GM21576 (cell line): ENCODE measurements at regions not wholly inside any gene's neighbourhood (a gene's known extent, or its start where the extent isn't known, plus 50 kb on each side); places are given as distances from the start of the nearest gene placed in this dataset.

ENCODE experiments used
- ATAC-seq: cut with Tn5 transposase; IDR thresholded peaks from one replicate; pipeline ENCODE4 v1.9.1; 2021; ENCODE audit warnings: mild to moderate bottlenecking, moderate library complexity; ENCODE audit not compliant: unreplicated experiment

- no peak for ATAC-seq
Measured at GRCh38 chr12:60947533-60947932, 1312.7 kb upstream of the USP15 start.

DNA sequence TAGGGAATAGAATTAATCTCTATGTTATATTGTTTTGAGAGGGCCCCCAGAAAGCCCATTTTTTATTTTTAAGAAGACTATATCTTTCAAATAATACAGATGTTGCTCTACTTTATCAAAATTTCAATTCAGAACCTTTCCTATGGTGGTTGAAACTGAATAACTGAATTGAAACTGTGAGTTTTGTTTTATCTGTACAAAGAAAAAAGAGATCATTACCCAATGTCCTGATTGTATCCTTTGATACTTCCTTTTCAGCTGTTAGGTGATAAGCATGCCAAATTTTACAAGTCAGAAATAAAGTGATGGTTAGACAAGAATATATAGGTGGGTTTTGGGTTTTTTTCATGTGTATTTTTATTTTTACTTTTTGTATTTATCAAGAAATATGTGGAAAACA, 1293.1 kb upstream of the USP15 start:
- no peak for ATAC-seq

GRCh38 chr12:60977966-60978365, 1282.2 kb upstream of the USP15 start:
- no peak for ATAC-seq

- ATAC-seq: no peak
Measured at GRCh38 chr12:60980558-60980957, 1279.6 kb upstream of the USP15 start.

GRCh38 chr12:60981473-60981872, 1278.7 kb upstream of the USP15 start:
- ATAC-seq: no peak

DNA sequence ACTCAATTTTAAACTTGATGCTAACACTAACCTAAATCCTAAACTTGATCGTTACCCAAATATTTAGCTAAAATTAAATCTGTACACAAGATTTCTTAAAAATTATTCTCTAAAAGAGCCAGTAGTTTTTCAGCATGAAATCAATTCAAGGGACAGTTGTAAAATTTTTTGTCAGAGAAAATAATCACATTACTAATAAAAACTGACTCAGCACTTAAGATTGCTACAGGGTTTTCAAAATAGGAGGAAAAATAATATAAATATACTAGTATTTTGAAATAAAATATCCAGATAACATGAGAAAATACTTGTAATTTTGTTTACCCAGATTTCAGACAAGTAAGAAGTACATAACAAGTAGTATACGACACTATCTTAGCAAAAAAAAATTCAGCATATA, 1268.1 kb upstream of the USP15 start:
- no peak for ATAC-seq

- ATAC-seq: no peak
Measured at GRCh38 chr12:60995256-60995825, 1264.9 kb upstream of the USP15 start.

DNA sequence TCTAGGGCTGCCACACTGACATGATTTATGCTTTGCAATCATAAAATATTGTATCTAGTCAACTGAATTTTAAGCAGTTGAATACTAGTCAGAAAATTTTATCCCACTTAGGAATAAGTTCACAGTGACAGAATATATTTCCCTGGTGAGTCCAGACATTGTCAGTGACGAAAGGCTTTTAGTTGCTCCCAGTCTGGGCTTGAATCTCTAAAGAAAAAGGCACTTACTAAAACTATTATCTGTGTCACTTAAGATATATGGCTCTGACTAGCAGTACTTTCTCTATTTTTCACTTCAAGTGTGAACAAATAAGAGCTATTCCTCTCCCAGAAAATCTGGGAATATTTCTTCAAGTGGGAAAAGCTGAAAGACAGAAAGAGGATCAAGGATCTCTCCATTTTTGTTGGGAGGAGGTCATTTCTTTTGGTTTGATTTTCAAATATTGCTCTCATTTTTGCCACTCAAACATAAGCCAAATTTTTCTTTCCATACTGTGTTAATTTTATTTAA, 1262.3 kb upstream of the USP15 start:
- ATAC-seq: no peak

- no peak for ATAC-seq
Measured at GRCh38 chr12:61009192-61009591, 1251.0 kb upstream of the USP15 start.

- ATAC-seq: no peak
Measured at GRCh38 chr12:61011767-61012423, 1248.3 kb upstream of the USP15 start.

DNA sequence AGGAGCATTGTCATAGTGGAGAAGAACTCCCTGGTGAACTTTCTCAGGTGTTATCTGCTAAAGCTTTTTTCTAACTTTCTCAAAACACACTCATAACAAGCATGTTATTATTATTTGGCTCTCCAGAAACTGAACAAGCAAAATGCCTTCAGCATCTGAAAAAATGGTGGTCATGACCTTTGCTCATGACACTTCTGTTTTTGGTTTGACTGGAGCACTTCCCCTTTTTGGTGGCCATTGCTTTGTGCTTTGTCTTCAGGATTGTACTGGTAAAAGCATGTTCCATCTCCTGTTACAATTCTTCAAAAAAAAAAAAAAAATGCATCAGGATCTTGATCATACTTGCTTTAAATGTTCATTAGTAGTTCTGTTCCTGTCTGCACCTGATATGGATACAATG, 1241.6 kb upstream of the USP15 start:
- no peak for ATAC-seq

- ATAC-seq: no peak
Measured at GRCh38 chr12:61023231-61023630, 1237.0 kb upstream of the USP15 start.

GRCh38 chr12:61029516-61029915, 1230.7 kb upstream of the USP15 start:
- ATAC-seq: no peak

GRCh38 chr12:61037792-61038191, 1222.4 kb upstream of the USP15 start:
- no peak for ATAC-seq

- no peak for ATAC-seq
Measured at GRCh38 chr12:61043838-61044237, 1216.4 kb upstream of the USP15 start.

DNA sequence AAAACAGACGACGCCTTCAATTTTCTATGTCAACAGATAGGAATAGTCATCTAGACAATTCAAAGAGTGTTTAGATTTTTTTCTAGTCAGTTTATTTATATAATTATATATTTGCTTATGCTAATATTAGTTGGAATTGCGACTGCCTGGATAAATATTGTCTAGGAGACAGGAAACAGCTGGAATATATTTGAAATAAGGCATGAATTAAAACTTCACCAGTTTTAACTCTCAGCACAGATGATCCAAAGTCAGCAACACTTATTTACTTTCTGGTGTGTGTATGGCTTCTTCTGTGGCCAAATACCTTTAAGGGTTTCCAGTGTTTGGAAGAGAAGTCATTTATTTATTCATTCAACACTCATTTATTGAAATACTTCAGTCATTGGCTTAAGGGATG, 1215.4 kb upstream of the USP15 start:
- no peak for ATAC-seq

GRCh38 chr12:61070640-61071414, 1189.4 kb upstream of the USP15 start:
- ATAC-seq: no peak

DNA sequence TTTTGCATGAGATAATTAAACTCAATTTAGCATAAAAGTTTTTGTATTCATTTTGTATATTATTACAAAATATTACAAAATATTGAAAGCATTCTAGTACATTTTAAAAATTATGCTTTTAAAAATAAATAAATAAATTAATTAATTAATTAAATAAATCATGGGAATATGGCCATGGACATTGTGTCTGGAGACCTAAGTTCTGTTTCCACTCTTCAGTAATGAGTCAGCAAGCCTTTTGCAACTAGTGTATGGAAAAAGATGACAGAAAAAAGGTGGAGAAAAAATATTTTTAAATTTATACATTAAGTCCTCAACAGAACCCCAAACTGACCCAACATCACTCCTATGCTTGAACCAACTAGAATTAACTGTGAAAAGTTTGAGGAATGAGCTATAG, 1187.5 kb upstream of the USP15 start:
- ATAC-seq: no peak

GRCh38 chr12:61095111-61095510, 1165.1 kb upstream of the USP15 start:
- no peak for ATAC-seq

DNA sequence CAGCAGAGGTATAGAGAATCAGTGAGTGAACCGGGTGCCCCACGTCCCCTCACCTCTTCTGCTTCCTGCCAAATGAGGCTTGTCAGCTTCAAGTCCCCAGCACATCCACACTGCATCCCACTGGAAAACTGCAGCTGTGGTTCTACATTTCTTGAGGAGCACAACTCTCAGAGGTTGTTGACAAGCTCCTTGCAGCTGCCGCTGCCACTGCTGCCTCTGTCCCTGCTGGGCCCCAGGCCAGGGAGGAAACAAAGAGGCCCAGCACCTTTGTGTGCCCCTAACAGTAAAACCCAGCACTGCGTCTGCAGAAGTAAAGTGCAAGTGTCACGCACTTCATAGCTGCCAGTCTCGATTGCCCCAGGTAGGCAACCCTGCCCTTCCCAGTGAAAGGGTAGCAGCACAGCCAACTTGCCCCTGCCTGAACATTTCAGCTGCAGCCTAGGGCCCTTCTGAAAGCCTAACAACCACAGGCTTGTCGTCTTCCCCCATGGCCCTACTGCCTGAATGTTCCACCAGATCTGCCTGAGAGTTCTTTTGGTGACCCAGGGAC, 1162.1 kb upstream of the USP15 start:
- no peak for ATAC-seq

DNA sequence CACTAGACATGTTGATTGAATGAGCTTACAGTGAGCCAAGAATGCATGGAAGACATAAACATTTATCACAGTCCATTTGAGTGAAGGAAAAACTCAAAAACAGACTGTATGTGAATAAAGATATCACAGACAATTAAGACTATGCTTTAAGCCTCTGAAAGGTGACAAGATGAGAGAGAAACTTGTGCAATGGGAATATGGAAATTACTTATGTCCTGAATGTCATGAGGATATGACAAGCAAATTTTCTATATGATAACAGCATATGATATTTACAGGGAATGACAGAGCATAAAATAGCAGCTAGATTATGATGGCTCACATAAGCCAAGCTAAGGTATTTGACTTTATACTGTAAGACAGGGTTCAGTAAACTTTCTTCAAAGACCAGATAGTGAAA, 1153.1 kb upstream of the USP15 start:
- ATAC-seq: no peak

GRCh38 chr12:61111218-61111617, 1149.0 kb upstream of the USP15 start:
- ATAC-seq: no peak
